SKM-1 treated with dmso at 0.1 percent for 144 hours (cell line): ENCODE measurements at regions not wholly inside any gene's neighbourhood (a gene's known extent, or its start where the extent isn't known, plus 50 kb on each side); places are given as distances from the start of the nearest gene placed in this dataset.
"Not testable (repeated sequence)": the region's sequence is repeated elsewhere in the genome, so short reads cannot be mapped to it uniquely, and the experiment has no call there.

Source experiments
- DNase-seq: peaks from one replicate; lab custom pipeline; 2025; ENCODE audit not compliant: unreplicated experiment; lab: John Stamatoyannopoulos, UW

DNA sequence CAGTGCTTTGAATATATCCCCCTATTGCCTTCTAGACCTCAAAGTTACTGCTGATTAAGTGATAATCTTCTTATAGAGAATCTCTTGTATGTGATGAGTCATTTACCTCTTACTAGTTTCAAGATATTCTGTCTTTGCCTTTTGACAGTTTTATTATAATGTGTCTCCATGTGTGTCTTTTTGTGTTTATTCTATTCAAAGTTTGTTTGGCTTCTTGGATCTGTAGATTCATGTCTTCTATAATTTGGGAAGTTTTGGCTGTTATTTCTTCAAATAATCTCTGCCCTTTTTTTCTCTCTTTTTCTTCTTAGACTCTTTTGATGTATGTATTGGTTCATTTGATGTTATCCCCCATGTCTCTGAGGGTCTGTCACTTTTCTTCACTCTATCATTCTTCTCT, 915.7 kb upstream of the GRIA3 start:
- DNase-seq = no peak

- no peak for DNase-seq
These were observed 914.8 kb upstream of the GRIA3 start for GRCh38 chrX:122269243-122269781.

DNA sequence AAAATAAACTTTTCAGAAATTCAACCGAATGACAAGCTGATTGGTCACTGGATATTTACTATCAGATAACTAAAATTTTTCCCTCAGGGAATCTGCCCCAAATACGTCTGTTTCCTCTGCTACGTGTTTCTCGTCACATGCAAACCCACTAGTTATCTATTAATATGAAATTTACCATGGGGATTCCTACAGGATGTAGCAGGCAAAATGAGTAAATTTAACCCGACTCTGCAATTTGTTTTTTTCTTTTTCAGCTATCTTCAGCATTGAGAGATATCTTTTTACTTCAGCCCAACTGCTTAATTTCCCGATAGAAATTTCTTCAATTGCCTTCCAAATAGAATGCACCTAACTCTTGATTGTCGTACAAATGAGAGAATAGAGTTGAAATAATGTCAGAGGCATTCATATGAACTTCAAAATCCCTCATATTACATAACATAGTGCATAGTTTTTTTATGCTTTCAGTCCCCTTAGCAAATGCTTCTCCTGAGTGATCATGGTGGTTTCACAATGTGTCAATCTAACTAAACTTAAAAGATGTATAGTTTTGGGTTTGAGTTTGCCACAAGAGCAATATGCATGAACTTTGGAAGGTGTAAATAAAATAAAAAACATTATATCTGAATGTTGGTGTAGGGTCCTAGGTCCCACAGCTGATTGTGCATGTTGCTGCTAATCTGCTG, 913.1 kb upstream of the GRIA3 start:
- DNase-seq = no peak

GRCh38 chrX:122272011-122272410, 912.1 kb upstream of the GRIA3 start:
- no peak for DNase-seq

GRCh38 chrX:122279746-122280145, 904.3 kb upstream of the GRIA3 start:
- no peak for DNase-seq

DNA sequence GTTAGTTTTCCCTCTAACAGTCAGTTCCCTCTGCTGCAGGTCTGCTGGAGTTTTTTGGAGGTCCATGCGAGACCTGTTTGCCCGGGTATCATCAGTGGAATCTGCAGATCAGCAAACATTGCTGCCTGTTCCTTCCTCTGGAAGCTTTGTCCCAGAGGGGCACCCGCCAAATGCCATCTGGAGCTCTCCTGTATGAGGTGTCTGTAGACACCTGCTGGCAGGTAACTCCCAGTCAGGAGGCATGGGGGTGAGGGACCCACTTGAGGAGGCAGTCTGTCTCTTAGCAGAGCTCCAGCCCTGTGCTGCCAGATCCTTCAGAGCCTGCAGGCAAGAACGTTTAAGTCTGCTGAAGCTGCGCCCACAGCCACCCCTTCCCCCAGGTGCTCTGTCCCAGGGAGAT, 884.3 kb upstream of the GRIA3 start:
- DNase-seq = not testable (repeated sequence)

- DNase-seq = no peak
These were observed 882.6 kb upstream of the GRIA3 start for GRCh38 chrX:122301491-122301890.

DNA sequence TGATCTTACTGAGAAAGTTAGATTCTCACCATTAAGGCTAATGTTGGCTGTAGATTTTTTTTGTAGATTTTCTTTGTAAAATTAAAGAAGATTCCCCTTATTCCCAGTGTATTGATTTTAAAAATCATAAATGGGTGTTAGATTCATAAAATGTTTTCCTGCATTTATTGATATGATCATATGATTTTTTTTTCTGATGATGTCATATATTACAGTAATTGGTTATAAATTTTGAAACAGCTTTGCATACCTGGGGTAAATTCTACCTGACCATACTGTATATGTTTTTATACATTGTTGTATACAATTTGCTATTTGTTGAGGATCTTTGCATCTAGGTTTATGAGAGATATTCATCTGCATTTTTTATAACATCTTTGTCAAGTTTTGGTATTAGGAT, 880.3 kb upstream of the GRIA3 start:
- no peak for DNase-seq

GRCh38 chrX:122344816-122345215, 839.3 kb upstream of the GRIA3 start:
- DNase-seq = no peak

DNA sequence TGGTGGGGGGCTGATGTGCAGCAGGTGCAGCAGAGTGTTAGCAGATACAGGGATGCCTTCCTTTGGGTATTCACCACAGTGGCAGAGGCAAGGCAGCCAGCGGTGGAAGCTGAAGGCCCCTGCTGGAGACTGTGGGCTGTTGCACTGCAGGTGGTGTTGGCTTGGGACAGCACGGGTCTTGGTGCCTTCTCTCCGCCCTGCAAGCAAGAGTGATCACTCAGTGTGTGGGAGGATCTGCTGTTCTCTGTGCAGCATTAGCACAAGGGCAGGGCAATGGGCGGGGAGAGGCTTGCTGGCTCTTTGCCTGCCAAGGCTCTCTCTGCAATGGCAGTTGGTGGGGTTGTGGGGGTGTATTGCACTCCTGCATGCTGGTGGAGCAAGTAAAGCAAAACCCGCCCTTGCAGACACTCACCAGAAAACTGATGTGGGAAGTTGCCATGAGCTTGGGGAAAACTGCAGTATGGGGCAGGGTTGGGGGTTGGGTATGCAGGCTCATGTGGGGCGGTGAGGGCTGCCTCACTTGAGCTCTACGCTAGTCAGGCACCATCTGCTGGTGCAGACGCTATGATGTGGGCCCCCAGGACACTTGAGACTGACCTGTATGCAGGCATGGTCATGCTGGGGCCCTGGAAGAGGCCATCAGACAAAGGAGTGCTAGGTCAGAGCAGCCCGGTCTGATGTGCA, 820.8 kb upstream of the GRIA3 start:
- no peak for DNase-seq

DNA sequence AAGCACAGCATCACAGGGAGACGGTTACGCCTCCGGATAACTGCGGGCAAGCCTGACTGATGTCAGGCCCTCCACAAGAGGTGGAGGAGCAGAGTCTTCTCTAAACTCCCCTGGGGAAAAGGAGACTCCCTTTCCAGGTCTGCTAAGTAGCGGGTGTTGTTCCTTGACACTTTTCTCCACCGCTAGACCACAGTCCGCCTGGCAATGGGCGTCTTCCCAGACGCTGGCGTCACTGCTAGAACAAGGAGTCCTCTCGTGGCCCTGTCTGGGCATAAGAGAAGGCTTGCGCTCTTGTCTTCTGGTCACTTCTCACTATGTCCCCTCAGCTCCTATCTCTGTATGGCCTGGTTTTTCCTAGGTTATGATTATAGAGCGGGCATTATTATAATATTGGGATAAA, 808.5 kb upstream of the GRIA3 start:
- not testable (repeated sequence) for DNase-seq

- no peak for DNase-seq
These were observed 795.1 kb upstream of the GRIA3 start for GRCh38 chrX:122389005-122389404.

GRCh38 chrX:122418758-122419157, 765.3 kb upstream of the GRIA3 start:
- peak; percentile 9 for DNase-seq

GRCh38 chrX:122421434-122422121, 762.5 kb upstream of the GRIA3 start:
- DNase-seq = no peak

GRCh38 chrX:122422547-122422946, 761.5 kb upstream of the GRIA3 start:
- DNase-seq = no peak

DNA sequence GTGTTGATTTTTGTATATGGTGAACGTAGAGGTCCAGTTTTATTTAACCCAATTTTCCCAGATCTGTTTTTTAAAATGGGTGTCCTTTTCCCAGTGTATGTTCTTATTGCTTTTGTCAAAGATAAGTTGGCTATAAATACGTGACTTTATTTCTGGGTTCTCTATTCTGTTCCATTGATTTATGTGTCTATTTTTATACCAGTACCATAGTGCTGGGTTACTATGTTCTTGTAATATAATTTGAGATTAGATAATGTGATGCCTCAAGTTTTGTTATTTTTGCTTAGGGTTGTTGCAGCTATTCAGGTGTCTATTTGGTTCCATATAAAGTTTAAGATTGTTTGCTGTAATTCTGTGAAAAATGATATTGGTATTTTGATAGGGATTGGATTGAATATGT, 749.1 kb upstream of the GRIA3 start:
- no peak for DNase-seq

DNA sequence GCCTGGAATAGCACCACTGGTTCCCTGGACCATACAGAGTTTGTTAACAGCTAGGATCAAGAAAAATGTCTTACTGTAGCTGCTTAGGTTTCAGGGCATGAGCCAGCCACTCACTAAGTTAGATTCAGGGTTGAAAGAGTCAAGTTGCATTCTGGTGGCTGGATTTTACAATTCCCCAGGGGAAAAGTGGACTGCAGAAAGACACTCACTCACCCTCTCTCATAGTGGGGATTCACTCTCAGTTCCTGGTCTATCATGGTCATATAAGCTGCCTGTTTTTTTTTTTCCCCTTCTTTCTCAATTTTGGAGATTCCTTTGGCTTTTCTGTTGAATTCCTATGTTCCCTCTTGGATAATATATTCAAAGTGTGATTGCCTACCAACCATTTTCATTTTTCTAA, 744.2 kb upstream of the GRIA3 start:
- no peak for DNase-seq

DNA sequence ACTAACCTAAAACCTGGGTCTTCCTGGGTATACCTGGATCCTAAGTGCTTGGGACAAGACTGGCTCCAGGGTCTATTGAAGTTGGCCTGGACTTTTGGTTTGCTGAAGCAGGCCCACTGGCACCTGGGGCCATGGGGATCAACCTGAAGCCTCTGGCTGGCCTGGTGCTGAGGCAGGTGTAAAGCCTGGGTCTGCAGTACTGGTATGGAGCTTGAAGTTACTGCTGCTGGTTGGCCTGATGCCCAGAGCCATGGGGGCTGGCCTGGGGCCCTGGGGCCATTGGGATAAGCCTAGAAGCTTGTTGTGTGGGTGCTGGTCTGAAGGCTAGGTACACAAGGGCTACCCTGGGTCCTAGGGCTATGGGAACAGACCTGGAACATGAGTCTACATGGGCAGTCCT, 743.2 kb upstream of the GRIA3 start:
- DNase-seq = no peak

- DNase-seq = no peak
These were observed 742.6 kb upstream of the GRIA3 start for GRCh38 chrX:122441451-122441850.

GRCh38 chrX:122445466-122445865, 738.6 kb upstream of the GRIA3 start:
- DNase-seq = no peak

- no peak for DNase-seq
These were observed 719.7 kb upstream of the GRIA3 start for GRCh38 chrX:122464341-122464740.

GRCh38 chrX:122475306-122475705, 708.8 kb upstream of the GRIA3 start:
- DNase-seq = no peak
